ENCODE measurements at regions not wholly inside any gene's neighbourhood (a gene's known extent, or its start where the extent isn't known, plus 50 kb on each side); places are given as distances from the start of the nearest gene placed in this dataset.
A peak's percentile ranks its signal among the peaks of the same experiment; 100 is the strongest.

GRCh38 chr13:48892688-48893075 lies 83.0 kb upstream of the FNDC3A start:
- no peak for DNase-seq

GRCh38 chr13:48896312-48896711 lies 79.4 kb upstream of the FNDC3A start:
- DNase-seq = peak; percentile 85

DNA sequence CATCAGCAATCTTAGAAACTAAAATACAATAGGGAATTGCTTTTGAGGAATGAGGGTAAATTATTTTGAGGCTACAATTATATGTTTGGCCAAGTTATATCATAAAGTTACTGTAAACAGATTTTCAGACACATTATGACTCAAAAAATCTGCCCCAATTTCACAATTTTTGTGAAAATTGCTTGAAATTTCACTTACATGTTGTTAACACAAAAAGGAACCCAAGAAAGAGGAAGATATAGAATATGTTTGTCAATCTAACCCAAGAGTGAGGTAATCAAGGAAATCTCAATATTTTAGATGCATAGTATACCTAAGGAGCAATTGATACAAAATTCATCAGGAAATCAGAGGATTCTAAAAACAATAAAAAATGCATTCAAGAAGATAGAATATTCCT lies 73.9 kb upstream of the FNDC3A start:
- DNase-seq = peak; percentile 82

DNA sequence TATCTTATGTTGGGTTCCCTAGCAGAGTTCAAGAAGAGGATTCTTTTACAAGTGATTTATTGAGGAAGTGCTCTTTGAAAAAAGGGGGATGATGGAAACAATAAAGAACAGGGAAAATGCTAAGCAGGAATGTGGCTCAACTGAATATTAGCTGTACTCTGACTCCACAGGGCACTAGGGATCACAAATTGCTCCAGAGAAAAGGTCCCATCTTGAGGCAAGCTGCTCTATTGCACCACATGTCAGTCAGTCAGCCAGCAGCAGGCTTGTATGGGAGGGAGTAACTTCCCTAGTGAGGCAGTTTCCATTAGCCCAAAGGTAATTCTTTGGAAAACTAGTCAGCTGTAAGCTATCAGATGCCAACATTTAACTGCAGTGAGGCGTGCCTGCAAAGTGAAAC lies 73.3 kb upstream of the FNDC3A start:
- DNase-seq = peak; percentile 33

GRCh38 chr13:48904668-48905290 lies 70.9 kb upstream of the FNDC3A start:
- DNase-seq = no peak

DNA sequence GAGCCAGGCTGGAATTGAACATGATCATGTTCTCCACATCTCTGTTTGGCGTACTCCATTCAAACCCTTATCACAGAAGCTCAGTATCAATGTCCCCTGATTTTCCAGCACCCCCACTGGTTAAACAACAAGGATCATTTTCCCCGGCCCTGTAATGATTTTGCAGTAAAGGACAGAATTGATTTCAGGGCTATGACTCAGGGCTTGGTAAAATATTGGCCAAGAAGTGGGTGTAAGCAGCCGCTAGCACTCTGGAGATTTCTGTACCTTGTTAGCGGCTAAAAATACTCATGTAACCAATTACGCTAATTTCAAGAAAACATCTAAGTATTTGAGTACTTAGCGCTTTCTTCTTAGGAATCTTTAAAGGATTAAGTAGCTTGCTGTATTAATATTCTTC lies 69.5 kb upstream of the FNDC3A start:
- no peak for DNase-seq

- no peak for DNase-seq
Measured at GRCh38 chr13:48908381-48909055, 67.2 kb upstream of the FNDC3A start.

GRCh38 chr13:48909056-48909389 lies 66.7 kb upstream of the FNDC3A start:
- no peak for DNase-seq

DNA sequence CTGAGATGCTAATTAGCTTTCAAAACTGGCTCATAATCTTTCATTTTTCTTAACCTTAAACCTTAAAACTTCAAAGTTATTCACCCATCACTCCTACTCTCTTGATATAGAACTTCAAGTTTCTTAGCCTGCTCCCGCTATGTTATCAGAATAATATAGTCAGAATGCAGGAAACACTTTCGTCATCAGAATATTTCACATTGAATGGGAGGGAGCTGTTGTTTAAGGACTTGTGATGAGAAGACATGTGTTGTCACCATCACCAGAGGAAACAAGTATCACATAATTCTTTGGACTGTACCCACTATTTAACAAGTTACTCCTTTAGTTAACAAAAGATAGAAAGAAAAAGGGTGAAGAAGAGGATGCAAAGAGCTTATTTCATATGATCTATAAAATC lies 65.0 kb upstream of the FNDC3A start:
- DNase-seq = no peak

DNA sequence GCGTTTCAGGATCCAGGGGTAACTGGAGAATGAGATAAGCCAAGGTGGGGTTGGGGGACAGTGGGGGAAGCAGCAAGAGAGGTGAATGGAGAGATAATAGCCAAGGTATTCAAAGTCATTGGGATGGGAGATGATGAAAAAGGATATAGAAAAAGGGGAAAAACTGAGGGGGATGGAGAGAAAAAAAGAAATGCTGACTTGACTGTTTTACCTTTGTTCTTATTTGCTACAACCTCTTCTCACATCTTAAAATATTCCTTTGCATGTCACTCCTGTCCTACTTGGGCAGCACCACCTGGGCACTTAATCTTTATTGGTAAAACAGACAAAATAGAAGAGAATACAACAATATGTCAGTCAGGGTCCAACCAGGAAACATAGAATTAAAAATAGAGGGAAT lies 56.0 kb upstream of the FNDC3A start:
- DNase-seq = no peak

- no peak for DNase-seq
Measured at GRCh38 chr13:48920730-48921129, 55.0 kb upstream of the FNDC3A start.

DNA sequence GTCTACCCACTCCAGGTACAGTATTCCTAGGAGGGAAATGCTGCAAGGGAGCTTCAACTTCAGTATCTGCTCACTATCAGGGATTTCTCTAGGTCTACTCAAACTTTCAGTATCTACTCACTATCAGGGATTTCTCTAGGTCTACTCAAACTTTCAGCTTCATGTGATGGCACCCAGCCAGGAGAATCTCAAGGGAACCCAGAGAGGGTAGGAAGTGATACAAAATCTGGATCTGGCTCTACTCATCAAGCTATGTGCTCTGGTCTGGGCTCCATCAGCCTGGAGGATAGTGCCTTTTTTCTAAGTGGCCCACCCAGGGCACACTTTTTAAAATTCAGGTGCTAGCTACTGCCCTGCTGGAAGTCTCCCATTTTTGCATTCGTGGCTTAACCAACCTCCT lies 52.3 kb upstream of the FNDC3A start:
- DNase-seq = no peak

DNA sequence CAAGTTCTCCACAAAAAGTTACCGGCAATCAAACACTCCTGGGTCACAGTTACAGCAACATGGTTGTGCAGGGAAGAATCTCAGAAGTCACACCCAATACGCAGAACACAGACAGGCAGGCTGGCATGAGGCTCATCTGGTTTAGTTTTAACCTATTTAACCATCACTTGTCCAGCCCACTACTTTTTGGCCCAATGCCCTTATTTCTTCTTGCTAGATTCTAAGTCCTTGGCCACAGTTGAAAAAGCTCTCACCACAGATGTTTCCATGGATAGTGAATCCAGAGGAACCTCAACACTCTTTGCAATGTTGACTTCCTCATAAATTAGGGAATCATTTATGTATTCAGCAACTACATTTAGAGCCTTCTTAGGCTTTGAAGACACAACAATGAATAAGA lies 50.7 kb upstream of the FNDC3A start:
- DNase-seq = no peak

All from MV-4-11 (cell line).